ENCODE measurements at regions not wholly inside any gene's neighbourhood (a gene's known extent, or its start where the extent isn't known, plus 50 kb on each side); places are given as distances from the start of the nearest gene placed in this dataset.

DNA sequence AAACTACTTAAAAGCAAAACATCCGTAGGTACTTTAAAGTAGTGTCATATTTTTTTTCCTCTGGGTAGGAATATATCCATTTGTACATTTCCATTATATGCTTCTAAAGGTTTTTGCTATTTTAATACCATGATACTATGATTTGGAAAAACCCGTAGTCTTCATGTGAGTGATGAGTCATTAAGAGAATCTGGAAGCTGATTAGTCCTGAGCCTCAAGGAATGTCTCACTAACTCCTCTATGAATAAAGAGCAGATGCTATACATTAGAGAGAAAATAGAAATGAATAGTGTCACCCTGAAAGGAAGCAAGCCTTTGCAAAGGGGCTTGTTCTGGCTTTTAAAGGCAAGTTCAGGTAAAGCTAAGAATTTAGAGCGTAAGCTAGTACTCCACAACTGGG is 432.1 kb downstream of the CCDC91 start:
- TF ChIP-seq, protein P1, sequence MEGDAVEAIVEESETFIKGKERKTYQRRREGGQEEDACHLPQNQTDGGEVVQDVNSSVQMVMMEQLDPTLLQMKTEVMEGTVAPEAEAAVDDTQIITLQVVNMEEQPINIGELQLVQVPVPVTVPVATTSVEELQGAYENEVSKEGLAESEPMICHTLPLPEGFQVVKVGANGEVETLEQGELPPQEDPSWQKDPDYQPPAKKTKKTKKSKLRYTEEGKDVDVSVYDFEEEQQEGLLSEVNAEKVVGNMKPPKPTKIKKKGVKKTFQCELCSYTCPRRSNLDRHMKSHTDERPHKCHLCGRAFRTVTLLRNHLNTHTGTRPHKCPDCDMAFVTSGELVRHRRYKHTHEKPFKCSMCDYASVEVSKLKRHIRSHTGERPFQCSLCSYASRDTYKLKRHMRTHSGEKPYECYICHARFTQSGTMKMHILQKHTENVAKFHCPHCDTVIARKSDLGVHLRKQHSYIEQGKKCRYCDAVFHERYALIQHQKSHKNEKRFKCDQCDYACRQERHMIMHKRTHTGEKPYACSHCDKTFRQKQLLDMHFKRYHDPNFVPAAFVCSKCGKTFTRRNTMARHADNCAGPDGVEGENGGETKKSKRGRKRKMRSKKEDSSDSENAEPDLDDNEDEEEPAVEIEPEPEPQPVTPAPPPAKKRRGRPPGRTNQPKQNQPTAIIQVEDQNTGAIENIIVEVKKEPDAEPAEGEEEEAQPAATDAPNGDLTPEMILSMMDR (optimal IDR thresholded peaks at IDR 0.05 in 1 of 3, IDR thresholded peaks at IDR 0.05 in 1 of 3, conservative IDR thresholded peaks at IDR 0.05 in 1 of 3; ENCODE audit: extremely low read depth in 1 of 3, insufficient read depth in 2 of 3, low read length in 3 of 3) = no peak
- TF ChIP-seq EZH2 (IDR thresholded peaks at IDR 0.05; ENCODE audit: low read length) = no peak

Measured in keratinocyte (primary cell).